ENCODE measurements at regions not wholly inside any gene's neighbourhood (a gene's known extent, or its start where the extent isn't known, plus 50 kb on each side); places are given as distances from the start of the nearest gene placed in this dataset.

- H3K9me3 ChIP-seq = no peaks in the 10 kb centered on the region
- TF ChIP-seq EP300 (IDR thresholded peaks at IDR 0.05) (no peak), POLR2A (IDR thresholded peaks at IDR 0.05) (no peak), POLR2AphosphoS5 (IDR thresholded peaks at IDR 0.05) (no peak), CTCF (IDR thresholded peaks at IDR 0.05) (no peak)
- no peaks in the 10 kb centered on the region for H3K4me1 ChIP-seq
- WGBS, 2 donors = 80 to 88% methylated on average over 6 of the region's 6 CpGs
- DNase-seq (no peak), ATAC-seq (ENCODE audit: low FRiP score in 2 of 2) (no peak)
- H3K27me3 ChIP-seq = no peaks in the 10 kb centered on the region
- H3K36me3 ChIP-seq = no peaks in the 10 kb centered on the region
- H3K4me3 ChIP-seq = no peak overlapping the region
- no peak overlapping the region for H3K27ac ChIP-seq
Observed at GRCh38 chr14:71388336-71388735, 481.1 kb downstream of the PCNX1 start.

- Histone ChIP-seq H3K36me3 (no peaks in the 10 kb centered on the region), H3K4me1 (no peaks in the 10 kb centered on the region), H3K4me3 (no peak overlapping the region), H3K9me3 (no peaks in the 10 kb centered on the region), H3K27me3 (no peaks in the 10 kb centered on the region), H3K27ac (no peak overlapping the region)
- 82 to 91% methylated on average over 4 of the region's 4 CpGs for WGBS, 2 donors
- TF ChIP-seq EP300 (IDR thresholded peaks at IDR 0.05) (no peak), POLR2AphosphoS5 (IDR thresholded peaks at IDR 0.05) (no peak), CTCF (IDR thresholded peaks at IDR 0.05) (no peak), POLR2A (IDR thresholded peaks at IDR 0.05) (no peak)
- DNase-seq = no peak
- no peak for ATAC-seq (ENCODE audit: low FRiP score in 2 of 2)
Observed at GRCh38 chr14:71388862-71389261, 481.6 kb downstream of the PCNX1 start.

GRCh38 chr14:71394386-71394785, 487.1 kb downstream of the PCNX1 start:
- Histone ChIP-seq H3K27ac (no peak overlapping the region), H3K27me3 (no peaks in the 10 kb centered on the region), H3K4me1 (peaks cover 0 to 3% (median 1%) of the 10 kb centered on the region in 4 donors), H3K4me3 (no peak overlapping the region), H3K9me3 (no peaks in the 10 kb centered on the region), H3K36me3 (no peaks in the 10 kb centered on the region)
- 79 to 89% methylated on average over 2 of the region's 2 CpGs for WGBS, 2 donors
- ATAC-seq (ENCODE audit: low FRiP score in 2 of 2) = no peak
- no peak for DNase-seq
- TF ChIP-seq POLR2A (IDR thresholded peaks at IDR 0.05) (no peak), POLR2AphosphoS5 (IDR thresholded peaks at IDR 0.05) (no peak), CTCF (IDR thresholded peaks at IDR 0.05) (no peak), EP300 (IDR thresholded peaks at IDR 0.05) (no peak)

GRCh38 chr14:71395151-71395604, 487.9 kb downstream of the PCNX1 start:
- no peak overlapping the region for H3K27ac ChIP-seq
- DNase-seq (no peak), ATAC-seq (ENCODE audit: low FRiP score in 2 of 2) (no peak)
- no peaks in the 10 kb centered on the region for H3K36me3 ChIP-seq
- TF ChIP-seq POLR2A (IDR thresholded peaks at IDR 0.05) (no peak), EP300 (IDR thresholded peaks at IDR 0.05) (no peak), CTCF (IDR thresholded peaks at IDR 0.05) (no peak)
- H3K9me3 ChIP-seq = no peaks in the 10 kb centered on the region
- 75 to 83% methylated on average over 4 to 5 of the region's 5 CpGs for WGBS, 2 donors
- peaks cover 0 to 9% (median 5%) of the 10 kb centered on the region in 4 donors for H3K4me1 ChIP-seq
- H3K4me3 ChIP-seq = no peak overlapping the region
- H3K27me3 ChIP-seq = no peaks in the 10 kb centered on the region

GRCh38 chr14:71395636-71396035, 488.4 kb downstream of the PCNX1 start:
- TF ChIP-seq CTCF (IDR thresholded peaks at IDR 0.05) (no peak), POLR2AphosphoS5 (IDR thresholded peaks at IDR 0.05) (no peak), POLR2A (IDR thresholded peaks at IDR 0.05) (no peak), EP300 (IDR thresholded peaks at IDR 0.05) (no peak)
- Histone ChIP-seq H3K4me3 (no peak overlapping the region), H3K36me3 (no peaks in the 10 kb centered on the region), H3K27ac (no peak overlapping the region), H3K27me3 (no peaks in the 10 kb centered on the region), H3K9me3 (no peaks in the 10 kb centered on the region), H3K4me1 (peaks cover 0 to 9% (median 7%) of the 10 kb centered on the region in 4 donors)
- 89 to 96% methylated on average over 2 of the region's 2 CpGs for WGBS, 2 donors
- ATAC-seq (ENCODE audit: low FRiP score in 2 of 2) (no peak), DNase-seq (no peak)
